Ovary (tissue), 7 donors: ENCODE measurements at regions not wholly inside any gene's neighbourhood (a gene's known extent, or its start where the extent isn't known, plus 50 kb on each side); places are given as distances from the start of the nearest gene placed in this dataset.

ENCODE experiments used
- DNase-seq, 5 donors: peaks; one replicate each; pipeline ENCODE4 v3.0.0-alpha.2; 2019 to 2020
- H3K27ac ChIP-seq, 2 donors: fragments of 200-600 bp; one replicate each; pipeline versions ENCODE4 v1.5.1 to v1.8.0; 2019 to 2022
- H3K27me3 ChIP-seq: fragments of 200-600 bp; one replicate; pipeline ENCODE4 v1.8.0; 2022
- H3K36me3 ChIP-seq: fragments of 200-600 bp; sonication (generic); one replicate; pipeline ENCODE4 v1.5.1; 2019
- H3K4me1 ChIP-seq: one replicate; pipeline ENCODE4 v1.8.1; 2013; ENCODE audit warnings: mild to moderate bottlenecking, moderate library complexity; ENCODE audit not compliant: insufficient read depth
- H3K4me3 ChIP-seq: fragments of 200-600 bp; sonication (generic); one replicate; pipeline ENCODE4 v1.5.1; 2017
- H3K9me3 ChIP-seq, 2 donors: fragments of 200-600 bp in 1 of 2; sonication (generic) in 1 of 2; one replicate each; pipeline versions ENCODE4 v1.5.1 to v1.8.1; 2013 to 2019; ENCODE audit warnings: mild to moderate bottlenecking in 1 of 2, moderate library complexity in 1 of 2
- EP300 ChIP-seq: sonication (generic); formaldehyde crosslinking; IDR thresholded peaks from one replicate; pipeline ENCODE4 v1.6.1; 2017; ENCODE audit warnings: antibody characterized with exemption
- POLR2A ChIP-seq: fragments of 450-650 bp; IDR thresholded peaks from one replicate; pipeline ENCODE4 v1.6.1; 2017; ENCODE audit warnings: antibody characterized with exemption, mild to moderate bottlenecking, moderate library complexity
- WGBS, 3 donors: extraction: QIAGEN DNeasy Blood & Tissue Kit in 1 of 3; methylation state at CpG; one replicate each; pipeline versions ENCODE4 v1.1.5 to v1.1.7; 2013 to 2017; 5-methylcytosine and 5-hydroxymethylcytosine counted together
- intact Hi-C, 4 donors: fragments of 100-400 bp; cut with DNase I; formaldehyde crosslinking; loops; one replicate each; pipeline versions ENCODE4 v1.11.0 to v1.15.1; 2022 to 2023
- TF ChIP-seq, protein P1 (sequence below), 3 donors: fragments of 450-650 bp in 2 of 3; fragments of 200-600 bp in 1 of 3; IDR thresholded peaks; one replicate each; pipeline versions ENCODE4 v1.5.1 to v1.8.0; 2016 to 2022; ENCODE audit warnings: antibody characterized with exemption in 3 of 3, mild to moderate bottlenecking in 1 of 3
- donor health status: DM: no; HTN: no; CAD: no; lungs with moderate emphysema.
- donor health status: DM: no; HTN: no; CAD: no.
- donor health status: Bipolar disorder and iron deficiency.
- donor health status: DM: no; HTN: no; CAD: no.
- donor health status: DM: yes; HTN: yes; CAD: no.

GRCh38 chr11:127485541-127485940 is 485.0 kb upstream of the KIRREL3 start:
- H3K27me3 ChIP-seq = no peaks in the 10 kb centered on the region
- 0 to 22% (median 2%) methylated on average over 2 of the region's 2 CpGs for WGBS, 3 donors
- H3K4me1 ChIP-seq = no peaks in the 10 kb centered on the region
- H3K4me3 ChIP-seq = no peak overlapping the region
- intact Hi-C loops = no loop called here
- no peak overlapping the region for H3K27ac ChIP-seq
- no peaks in the 10 kb centered on the region for H3K9me3 ChIP-seq
- no peak for DNase-seq
- no peak for TF ChIP-seq POLR2A
- no peak for TF ChIP-seq EP300
- TF ChIP-seq, protein P1, sequence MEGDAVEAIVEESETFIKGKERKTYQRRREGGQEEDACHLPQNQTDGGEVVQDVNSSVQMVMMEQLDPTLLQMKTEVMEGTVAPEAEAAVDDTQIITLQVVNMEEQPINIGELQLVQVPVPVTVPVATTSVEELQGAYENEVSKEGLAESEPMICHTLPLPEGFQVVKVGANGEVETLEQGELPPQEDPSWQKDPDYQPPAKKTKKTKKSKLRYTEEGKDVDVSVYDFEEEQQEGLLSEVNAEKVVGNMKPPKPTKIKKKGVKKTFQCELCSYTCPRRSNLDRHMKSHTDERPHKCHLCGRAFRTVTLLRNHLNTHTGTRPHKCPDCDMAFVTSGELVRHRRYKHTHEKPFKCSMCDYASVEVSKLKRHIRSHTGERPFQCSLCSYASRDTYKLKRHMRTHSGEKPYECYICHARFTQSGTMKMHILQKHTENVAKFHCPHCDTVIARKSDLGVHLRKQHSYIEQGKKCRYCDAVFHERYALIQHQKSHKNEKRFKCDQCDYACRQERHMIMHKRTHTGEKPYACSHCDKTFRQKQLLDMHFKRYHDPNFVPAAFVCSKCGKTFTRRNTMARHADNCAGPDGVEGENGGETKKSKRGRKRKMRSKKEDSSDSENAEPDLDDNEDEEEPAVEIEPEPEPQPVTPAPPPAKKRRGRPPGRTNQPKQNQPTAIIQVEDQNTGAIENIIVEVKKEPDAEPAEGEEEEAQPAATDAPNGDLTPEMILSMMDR (IDR thresholded peaks at IDR 0.05) = no peak
- no peaks in the 10 kb centered on the region for H3K36me3 ChIP-seq

DNA sequence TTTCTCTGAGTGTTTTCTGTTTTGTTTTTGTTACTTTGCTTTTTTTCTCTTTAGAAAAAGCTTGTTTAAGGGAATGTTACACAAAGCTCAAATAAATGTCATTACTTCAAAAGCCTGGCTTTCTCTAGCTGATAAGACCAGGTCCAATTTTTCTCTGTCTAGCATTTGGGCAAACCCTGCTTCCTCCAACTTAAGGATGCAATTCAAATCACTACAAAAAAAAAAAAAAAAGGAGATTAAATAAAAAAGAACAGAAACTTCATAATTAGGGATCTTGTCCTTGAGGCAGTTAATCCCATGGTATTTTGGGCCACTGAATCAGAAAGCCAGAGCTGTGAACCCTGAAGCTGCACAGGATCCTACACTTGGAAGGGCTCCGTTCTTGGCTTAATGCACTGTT is 480.8 kb upstream of the KIRREL3 start:
- Histone ChIP-seq H3K27me3 (no peaks in the 10 kb centered on the region), H3K36me3 (no peaks in the 10 kb centered on the region), H3K4me1 (no peaks in the 10 kb centered on the region), H3K27ac (no peak overlapping the region), H3K9me3 (no peaks in the 10 kb centered on the region), H3K4me3 (no peak overlapping the region)
- DNase-seq = no peak
- TF ChIP-seq, protein P1 (IDR thresholded peaks at IDR 0.05) = no peak
- TF ChIP-seq POLR2A (no peak), EP300 (no peak)
- WGBS, 3 donors = 11 to 14% (median 12%) methylated on average over 1 of the region's 1 CpG
- intact Hi-C loops = no loop called here

- Histone ChIP-seq H3K9me3 (no peaks in the 10 kb centered on the region), H3K27me3 (no peaks in the 10 kb centered on the region), H3K27ac (no peak overlapping the region), H3K36me3 (no peaks in the 10 kb centered on the region), H3K4me3 (no peak overlapping the region), H3K4me1 (no peaks in the 10 kb centered on the region)
- DNase-seq = no peak
- 89 to 97% (median 96%) methylated on average over 2 of the region's 2 CpGs for WGBS, 3 donors
- TF ChIP-seq EP300 = no peak
- TF ChIP-seq, protein P1 (IDR thresholded peaks at IDR 0.05) = no peak
- no peak for TF ChIP-seq POLR2A
- intact Hi-C loops = no loop called here
Measured at GRCh38 chr11:127478826-127479225, 478.3 kb upstream of the KIRREL3 start.

DNA sequence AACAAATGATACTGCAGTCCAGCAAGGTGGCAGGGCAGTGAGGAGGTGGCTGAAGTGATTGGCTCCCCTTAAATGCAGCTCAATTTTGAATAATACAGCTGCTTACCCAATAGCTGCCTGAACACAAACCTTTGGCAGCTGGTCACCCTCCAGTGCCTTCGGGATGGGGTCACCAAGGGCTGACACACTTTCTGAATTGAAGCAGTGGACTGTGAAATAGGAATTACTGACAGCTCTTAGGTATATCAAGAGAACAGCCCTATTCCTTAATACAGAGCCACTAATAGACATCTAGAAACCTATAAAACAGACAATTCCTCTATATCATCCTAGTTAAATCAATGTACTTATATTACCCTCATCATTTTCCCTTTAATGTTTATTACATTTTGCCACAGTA is 474.2 kb upstream of the KIRREL3 start:
- Histone ChIP-seq H3K27me3 (no peaks in the 10 kb centered on the region), H3K4me3 (no peak overlapping the region), H3K36me3 (no peaks in the 10 kb centered on the region), H3K4me1 (no peaks in the 10 kb centered on the region), H3K27ac (no peak overlapping the region), H3K9me3 (no peaks in the 10 kb centered on the region)
- TF ChIP-seq, protein P1 (IDR thresholded peaks at IDR 0.05) = no peak
- intact Hi-C loops = no loop called here
- 65 to 80% (median 65%) methylated on average over 1 of the region's 1 CpG for WGBS, 3 donors
- DNase-seq = no peak

GRCh38 chr11:127472505-127472904 is 471.9 kb upstream of the KIRREL3 start:
- TF ChIP-seq, protein P1 (IDR thresholded peaks at IDR 0.05) = no peak
- TF ChIP-seq POLR2A = no peak
- TF ChIP-seq EP300 = no peak
- H3K4me1 ChIP-seq = no peaks in the 10 kb centered on the region
- no peak overlapping the region for H3K27ac ChIP-seq
- H3K9me3 ChIP-seq = no peaks in the 10 kb centered on the region
- no peak overlapping the region for H3K4me3 ChIP-seq
- 72 to 82% (median 77%) methylated on average over 7 of the region's 7 CpGs for WGBS, 3 donors
- no peaks in the 10 kb centered on the region for H3K36me3 ChIP-seq
- no peak for DNase-seq
- H3K27me3 ChIP-seq = no peaks in the 10 kb centered on the region
- intact Hi-C loops = no loop called here
